CD1c-positive myeloid dendritic cell (primary cell): ENCODE measurements at regions not wholly inside any gene's neighbourhood (a gene's known extent, or its start where the extent isn't known, plus 50 kb on each side); places are given as distances from the start of the nearest gene placed in this dataset.
"Not testable (repeated sequence)": the region's sequence is repeated elsewhere in the genome, so short reads cannot be mapped to it uniquely, and the experiment has no call there.

ENCODE experiments used
- DNase-seq: peaks from one replicate; pipeline ENCODE4 v3.0.0-alpha.2; 2016; ENCODE audit errors: extremely low spot score

DNA sequence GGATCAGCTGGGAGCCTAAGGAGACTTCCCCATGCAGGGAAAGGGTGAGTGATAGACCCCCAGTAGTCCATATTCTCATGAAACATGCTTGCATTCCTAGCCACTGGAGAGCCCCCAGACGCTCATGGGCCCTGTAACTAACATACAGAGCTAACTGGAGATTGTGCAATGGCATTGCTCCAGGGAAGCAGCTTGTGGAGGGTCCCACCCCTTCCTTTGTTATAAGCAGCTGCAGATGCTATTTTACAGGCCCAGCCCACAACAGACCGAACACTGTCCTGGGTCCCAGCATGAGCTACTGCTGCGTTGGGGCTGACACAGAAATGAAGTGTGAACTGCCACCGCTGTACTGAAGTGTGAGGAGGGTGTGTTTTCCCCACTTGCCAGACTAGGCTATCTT lies 1465.7 kb upstream of the DIAPH2 start:
- no peak for DNase-seq

DNA sequence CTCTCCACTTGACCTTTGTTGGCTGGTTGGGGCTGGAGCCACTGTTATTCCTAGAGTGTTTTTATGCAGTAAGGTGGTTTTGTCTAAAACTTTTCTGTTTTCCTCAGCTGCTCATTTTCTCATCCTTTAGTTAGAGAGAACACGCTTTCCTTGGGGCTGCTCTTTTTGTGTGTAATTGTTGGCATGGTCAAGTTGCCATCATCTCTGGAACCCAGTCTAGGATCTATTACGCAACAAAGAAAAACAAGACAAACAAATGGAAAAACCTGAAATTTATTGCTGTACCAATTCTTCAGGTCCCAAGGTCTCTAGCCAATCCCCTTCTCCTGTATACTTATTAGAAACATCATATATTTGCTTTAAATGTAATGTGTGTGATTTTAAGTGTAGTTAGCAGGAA lies 1436.3 kb upstream of the DIAPH2 start:
- DNase-seq: no peak

DNA sequence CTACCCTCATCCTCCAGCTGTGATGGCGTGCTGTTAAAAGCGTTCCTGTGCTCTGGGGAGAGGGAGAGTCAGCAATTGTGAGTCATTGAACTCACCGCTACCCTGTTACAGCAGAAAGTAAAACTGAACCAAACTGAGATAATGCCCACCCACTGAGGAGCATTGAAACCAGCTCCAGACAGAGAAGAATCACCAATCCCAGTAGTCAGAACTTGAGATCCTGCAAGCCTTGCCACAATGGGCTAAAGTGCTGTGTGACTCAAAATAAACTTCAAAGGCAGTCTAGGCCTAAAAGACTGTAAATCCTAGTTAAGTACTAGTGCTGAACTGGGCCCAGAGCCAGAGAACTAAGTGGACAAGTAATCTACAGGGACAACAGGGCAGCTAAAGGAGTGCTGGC lies 1394.2 kb upstream of the DIAPH2 start:
- no peak for DNase-seq

DNA sequence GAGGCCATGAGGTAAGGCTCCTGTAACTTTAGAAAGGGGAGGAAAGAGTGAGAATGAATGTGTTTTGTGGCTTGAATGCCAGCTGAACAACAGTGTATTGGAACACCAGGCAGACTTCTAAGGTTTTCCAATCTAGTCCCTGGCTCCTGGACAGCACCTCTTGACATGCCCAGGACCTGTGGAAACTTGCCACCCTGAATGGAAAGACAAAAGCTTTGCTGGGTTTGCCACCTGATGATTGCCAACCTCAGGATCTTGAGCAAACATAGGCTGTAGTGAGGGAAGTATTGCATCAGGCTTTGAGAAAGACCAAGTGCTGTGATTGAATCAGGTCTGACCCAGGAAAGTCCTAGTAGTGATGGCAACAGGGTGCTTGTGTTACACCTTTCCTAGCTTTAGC lies 1393.1 kb upstream of the DIAPH2 start:
- no peak for DNase-seq

DNA sequence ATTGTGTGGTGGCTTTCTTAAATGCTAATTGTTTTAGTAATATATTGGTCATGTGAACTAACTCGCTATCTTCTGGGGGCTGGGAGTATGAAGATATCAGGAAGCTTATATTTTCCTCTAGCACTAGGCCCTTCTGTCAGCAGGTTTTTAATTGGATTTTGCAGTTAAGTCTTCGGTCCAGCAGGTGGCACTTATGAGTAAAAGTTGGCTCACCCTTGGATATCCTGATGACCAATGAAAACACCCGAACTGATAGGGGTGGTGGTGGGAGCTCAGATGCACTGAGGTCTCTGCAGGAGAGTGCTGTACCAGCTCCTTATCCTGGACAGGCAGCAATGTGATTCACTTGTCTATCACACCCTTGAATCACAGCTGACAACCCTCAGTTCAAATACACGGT lies 1365.8 kb upstream of the DIAPH2 start:
- DNase-seq: no peak

DNA sequence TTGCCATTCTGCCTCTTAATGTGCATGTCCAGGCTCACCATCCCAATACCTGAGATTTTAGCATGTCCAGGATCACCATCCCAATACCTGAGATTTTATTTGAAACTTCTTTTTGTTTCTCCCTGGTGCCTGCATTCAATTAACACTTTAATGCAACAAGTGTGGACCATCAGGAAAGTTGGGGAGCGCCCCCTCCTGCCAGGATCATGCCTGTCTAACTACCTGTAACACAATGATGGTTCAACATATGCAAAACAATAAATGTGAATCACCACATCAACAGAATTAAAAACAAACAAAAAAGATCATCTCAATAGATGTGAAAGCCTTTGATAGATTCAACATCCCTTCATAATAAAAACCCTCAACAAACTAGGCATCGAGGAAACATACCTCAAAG lies 1359.5 kb upstream of the DIAPH2 start:
- no peak for DNase-seq

DNA sequence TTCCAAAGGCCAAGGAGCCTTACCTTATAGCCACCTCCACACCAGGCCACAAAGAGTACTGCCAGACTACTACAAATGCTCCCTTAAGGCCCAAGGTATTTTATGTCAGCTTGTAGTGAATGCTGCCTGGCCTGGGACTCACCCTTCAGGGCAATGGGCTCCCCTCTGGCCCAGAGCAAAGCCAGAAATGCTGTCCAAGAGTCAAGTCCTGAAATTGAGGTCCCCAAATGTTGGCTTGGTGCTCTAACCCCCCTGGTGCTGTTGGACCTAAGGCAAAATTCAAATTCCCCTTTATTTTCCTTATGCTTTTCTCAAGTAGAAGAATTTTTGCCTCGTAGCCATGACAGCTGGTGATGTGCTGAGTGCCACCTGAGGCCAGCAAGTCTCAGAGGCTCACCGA lies 1354.3 kb upstream of the DIAPH2 start:
- DNase-seq: no peak

DNA sequence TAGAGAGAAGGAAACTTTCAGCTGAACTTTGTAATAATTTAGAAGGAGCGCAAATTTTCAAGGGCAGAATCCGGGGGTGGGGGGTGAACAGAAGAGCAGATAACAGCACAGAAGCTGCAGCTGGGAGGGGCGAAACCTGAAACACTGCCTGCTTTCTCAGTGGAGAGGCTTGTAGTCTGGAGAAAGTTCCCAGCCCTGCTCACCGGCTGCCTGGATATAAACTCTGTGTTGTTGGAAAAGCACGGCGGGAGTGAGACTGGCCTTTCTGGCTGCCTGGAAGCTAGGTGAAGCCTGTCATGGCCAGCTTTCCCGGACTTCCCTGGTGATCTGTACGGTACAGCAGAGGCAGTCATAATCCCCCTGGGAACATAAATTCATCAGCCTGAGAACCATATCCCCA lies 1352.1 kb upstream of the DIAPH2 start:
- no peak for DNase-seq

DNA sequence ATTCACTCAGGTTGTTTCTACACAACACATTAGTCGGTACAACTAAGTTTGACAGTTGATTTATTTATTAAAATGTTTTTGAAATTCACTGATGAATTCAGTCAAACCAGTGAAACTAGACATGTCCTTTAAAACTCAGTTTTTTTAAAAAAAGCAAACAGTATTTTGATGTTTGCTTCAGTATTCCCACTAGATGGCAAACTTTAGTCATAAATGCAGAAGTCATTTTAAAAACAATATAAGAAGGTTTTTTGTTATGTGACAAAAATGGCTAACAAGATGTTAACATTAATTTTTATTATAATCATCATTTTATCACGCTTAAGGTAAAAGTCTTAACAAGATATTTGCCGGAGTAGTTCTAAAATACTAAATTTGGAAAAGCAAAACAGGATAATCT lies 1337.8 kb upstream of the DIAPH2 start:
- DNase-seq: no peak

DNA sequence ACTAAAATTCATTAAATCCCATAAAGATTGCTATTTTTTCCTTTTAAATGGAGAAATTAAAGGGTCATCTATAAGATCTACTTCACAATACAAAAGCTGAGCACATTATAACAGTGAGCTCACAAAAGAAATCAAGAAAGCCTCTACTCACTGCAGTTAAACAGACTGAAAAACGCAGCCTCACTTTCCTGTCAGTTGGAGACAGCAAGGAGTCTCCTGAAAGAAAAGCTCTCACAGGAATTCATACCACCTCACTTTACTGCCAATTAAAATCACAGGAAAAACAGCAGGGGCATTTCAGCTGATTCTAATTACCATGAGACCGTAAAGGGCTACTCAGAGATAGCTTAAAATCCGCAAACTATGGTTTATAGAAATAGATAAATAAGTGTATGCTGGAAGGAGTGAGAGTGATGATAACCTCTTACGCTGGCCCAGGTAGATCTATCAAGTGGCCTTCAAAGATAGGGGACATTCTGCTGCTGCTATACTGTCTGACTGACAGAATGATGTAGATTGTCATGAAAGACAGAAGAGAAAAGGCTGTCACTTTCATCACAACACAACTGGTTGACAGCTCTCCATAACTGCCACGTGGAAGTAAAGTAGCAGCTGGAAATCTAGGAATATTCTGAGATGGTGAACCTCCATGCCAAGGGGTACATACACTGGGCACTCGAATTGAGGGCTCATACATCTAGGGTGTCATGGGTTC lies 1333.7 kb upstream of the DIAPH2 start:
- DNase-seq: no peak

DNA sequence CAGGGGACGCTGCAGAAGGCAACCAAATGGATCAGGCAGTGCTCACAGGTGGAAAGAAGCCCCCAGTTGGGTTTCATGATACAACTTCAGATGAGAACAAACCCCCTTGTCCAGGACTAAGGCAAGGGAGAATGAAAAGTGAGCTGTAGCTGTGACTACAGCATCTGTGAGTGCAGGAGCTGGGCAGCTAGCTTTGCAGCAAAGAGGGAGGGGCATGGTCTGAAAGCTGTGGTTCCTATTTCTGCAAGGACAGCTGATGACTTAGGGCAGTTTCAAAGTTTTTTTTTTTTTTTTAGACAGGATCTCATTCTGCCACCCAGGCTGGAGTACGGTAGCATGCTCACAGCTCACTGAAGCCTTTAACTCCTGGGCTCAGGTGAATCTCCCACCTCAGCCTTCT lies 1317.4 kb upstream of the DIAPH2 start:
- no peak for DNase-seq

DNA sequence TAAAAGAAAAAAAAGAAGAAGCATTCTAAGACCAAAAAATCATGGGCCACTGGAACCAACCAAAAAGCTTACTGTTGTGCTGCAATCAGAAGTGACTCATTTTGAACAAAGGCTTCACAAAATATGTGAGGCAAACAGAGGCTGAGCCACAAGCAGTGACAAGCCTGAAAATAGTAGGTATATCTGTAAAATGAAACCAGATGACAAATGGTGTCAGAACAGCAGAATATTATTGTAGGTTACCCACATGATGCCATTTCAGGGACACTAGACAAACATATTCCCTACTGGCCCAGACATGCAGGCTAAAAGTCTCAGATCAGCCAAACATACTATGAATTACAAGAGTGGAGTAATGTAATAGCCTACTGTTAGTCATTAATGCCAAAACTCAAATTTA lies 1301.8 kb upstream of the DIAPH2 start:
- DNase-seq: no peak

DNA sequence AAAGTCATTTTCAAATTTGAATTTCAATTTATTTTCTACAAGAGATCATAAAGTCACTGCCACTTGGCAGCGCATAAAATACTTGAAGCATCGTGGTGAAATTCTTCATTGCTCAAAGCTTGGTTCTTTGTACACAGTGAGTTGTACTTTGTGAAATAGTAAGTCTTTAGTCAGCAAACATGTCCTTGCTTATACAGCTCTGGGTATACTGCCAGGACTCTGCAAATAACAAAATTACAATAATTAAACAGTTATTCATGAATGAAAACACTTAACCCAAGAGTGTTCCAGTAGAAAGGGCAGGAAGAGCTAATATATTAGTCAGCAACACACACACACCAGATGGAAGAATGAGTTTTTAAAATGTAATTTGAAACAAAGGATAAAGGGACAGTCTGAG lies 1300.9 kb upstream of the DIAPH2 start:
- no peak for DNase-seq

DNA sequence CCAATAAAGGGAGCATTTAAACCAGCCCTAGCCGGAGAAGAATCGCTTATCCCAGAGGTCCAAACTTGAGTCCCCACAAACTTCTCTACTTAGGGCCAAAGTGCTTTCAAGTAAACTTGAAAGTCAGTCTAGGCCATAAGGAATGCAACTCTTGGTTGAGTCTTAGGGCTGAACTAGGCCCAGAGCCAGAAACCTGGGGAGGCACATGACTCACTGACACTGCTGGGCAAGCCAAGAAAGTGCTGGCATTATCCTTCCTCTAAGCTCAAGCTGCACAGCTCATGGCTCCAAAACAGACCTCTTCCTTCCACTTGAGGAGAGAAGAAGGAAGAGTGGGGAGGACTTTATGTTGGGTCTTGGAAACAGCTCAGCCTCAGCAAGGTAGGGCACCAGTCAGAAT lies 1257.3 kb upstream of the DIAPH2 start:
- no peak for DNase-seq

DNA sequence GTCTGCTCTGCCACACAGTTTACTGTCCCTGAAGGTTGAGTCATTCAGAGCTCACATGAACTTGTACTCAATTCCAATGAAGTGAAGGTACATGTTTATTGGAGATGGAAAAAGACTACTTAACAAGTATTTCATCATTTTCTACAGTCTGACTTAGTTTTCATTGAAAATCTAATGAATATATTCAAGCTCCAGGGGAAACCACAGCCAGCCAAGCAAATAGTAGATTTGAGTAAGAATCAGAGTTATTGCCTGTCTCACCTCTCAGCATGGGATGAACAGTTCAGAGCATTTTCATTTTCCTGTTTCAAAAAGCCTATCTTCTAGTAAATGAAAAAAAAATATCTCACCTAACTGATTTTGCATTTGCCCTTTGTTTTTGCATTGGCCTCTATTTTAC lies 1249.4 kb upstream of the DIAPH2 start:
- DNase-seq: no peak

DNA sequence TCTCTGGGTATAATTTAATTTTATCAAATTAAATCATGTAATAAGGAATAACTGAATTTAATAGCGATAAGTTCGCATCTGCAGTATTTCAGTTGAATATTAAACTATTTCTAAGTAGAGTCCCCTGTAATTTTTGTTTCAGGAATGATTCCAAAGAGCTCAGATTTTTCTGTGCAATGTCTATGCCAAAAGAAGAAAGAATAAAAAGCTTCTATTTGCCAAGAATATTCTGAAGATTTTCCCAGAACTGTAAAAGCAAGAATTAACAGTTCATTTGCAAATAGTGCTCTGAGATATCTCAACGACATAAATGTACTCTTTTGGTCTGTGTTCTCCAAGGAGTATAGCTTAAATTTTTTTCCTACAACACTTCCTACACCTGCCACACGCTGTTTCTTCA lies 1242.8 kb upstream of the DIAPH2 start:
- no peak for DNase-seq

DNA sequence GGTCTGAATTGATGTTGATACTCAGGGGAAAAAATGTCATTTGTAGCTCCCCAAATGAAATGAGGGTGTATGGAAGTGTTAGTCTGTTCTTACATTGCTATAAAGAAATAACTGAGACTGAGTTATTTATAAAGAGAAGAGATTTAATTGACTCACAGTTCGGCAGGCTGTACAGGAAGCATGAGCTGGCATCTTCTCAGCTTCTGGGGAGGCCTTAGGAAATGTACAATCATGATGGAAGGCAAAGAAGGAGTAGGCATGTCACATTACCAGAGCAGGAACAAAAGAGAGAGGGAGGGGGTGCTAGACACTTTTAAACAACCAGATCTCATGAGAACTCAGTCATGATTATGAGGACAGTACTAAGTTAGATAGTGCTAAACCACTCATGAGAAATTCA lies 1199.9 kb upstream of the DIAPH2 start:
- no peak for DNase-seq

DNA sequence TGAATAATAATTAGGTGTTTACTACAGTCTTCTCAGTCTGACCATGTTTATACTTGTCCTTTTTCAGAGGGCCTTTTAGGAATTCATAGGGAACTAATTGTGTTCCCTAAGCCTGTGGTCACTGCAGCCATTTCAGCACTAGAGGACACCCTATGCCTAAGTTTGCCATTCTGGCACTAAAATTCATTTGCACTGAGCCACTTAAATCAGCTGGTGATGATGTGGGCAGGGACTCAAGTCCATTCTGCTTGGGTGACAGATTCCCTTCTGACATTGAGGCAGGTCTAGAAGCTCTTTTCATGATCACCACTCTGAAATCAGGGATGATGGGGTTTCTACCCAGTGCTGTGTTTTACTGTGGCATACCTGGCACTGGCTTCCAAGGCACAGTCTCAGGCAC lies 1178.9 kb upstream of the DIAPH2 start:
- DNase-seq: no peak

DNA sequence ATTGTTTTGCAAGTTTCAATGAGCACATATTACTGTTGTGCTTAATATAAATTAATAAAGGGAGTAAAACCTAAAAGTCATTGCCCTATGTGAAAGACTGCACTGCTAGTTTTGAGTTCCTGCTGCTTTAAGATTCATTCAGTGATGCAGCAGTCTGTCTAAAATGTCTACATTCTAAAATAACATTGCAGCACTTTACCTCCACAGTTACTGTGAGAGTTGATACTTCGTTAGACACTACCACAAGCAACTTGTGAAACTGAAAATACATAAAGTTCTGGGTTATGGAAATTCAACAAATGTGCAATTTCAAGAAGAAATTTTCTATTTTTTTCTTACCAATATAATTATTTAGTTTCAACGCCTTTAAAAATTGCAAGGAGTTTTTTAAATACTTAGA lies 1175.2 kb upstream of the DIAPH2 start:
- no peak for DNase-seq

DNA sequence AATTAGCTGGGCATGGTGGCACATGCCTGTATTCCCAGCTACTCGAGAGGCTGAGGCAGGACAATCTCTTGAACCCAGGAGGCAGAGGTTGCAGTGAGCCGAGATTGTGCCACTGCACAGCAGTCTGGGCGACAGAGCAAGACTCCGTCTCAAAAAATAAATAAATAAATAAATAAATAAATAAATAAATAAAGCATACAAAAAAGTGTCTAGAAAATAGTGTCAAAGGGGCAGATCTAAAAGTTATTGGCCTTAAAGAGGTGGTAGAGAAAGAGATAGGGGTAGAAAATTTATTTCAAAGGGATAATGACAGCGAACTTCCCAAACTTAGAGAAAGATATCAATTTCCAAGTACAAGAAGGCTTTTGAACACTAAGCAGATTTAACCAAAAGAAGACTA lies 1160.6 kb upstream of the DIAPH2 start:
- not testable (repeated sequence) for DNase-seq

DNA sequence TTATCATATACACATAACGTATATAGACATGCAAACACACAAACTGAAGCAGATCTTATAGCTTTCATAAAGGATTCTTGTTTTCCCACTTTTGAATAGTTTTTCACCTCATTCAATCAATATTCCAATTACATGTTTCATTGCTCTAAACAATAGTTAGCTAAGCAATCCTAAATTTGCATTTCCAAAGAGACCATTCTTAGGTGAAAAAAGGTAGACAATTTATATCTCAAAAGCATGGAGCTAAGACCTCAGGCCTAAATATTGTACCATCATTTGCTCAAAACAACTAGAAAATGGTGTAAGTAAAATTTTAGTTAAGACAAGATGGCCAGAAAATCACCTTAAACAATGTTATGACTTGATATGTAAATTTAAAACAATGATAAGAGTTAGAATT lies 1148.5 kb upstream of the DIAPH2 start:
- DNase-seq: no peak

DNA sequence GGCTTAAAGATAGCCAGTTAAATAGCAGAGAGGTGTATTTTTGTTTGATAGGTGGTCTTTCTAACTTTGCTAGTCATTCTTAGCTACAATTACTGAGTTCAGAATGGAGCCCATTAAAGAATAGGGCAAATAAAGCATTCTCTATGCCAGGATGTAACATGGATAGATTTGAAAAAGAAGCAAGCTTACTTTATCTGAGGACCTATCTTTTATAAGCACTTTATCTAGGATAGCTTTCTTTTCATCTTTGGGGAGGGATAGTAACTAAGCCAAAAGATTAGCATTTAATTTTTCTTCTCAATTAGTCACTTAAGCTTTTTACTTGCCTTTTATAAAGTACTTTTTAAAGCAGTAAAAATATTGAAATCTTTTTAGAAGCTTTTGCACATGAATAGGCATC lies 1148.0 kb upstream of the DIAPH2 start:
- DNase-seq: no peak

DNA sequence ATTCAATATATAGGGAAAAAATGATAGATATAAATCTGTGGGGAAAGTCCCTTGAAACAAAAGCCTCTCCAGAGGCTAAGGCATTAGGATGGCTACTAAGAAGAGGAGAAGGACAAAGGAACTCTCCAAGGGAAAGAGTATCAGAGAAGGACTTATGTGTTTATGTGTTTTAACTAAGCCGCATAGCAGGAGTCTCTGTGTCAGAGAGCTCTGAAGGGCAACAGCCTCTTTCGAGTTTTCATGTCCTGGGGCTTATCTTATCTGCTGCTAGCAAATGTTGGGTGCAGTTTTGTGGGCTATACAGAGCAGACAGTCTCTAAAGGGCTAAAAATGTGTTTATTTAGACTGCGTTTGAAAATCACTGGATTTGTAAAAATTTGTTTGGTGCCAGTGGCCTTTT lies 1145.6 kb upstream of the DIAPH2 start:
- DNase-seq: no peak

DNA sequence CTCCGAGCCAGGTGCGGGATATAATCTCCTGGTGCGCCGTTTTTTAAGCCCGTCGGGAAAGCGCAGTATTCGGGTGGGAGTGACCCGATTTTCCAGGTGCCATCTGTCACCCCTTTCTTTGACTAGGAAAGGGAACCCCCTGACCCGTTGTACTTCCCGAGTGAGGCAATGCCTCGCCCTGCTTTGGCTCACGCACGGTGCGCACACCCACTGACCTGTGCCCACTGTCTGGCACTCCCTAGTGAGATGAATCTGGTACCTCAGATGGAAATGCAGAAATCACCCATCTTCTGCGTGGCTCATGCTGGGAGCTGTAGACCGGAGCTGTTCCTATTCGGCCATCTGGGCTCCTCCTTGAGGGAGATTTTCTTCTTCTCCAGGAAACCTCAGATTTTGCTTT lies 1135.1 kb upstream of the DIAPH2 start:
- not testable (repeated sequence) for DNase-seq

DNA sequence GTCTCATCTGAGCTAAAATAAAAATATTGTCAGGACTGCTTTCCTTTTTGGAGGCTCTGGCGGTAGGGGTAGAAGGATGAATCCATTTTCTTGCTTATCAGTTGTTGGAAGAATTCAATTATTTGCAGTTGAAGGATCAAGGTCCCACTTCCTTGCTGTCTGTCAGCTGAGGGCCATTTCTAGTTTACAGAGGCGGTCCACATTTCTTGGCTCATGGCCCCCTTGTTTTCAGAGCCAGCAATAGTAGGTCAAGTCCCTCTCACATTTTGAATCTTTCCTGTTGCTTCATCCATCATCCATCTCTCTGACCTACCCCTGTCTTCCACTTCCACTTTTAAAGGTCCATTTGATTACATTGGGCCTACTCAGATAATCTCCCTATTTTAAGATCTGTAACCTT lies 1099.3 kb upstream of the DIAPH2 start:
- DNase-seq: no peak
